HG03432 (cell line): ENCODE measurements at regions not wholly inside any gene's neighbourhood (a gene's known extent, or its start where the extent isn't known, plus 50 kb on each side); places are given as distances from the start of the nearest gene placed in this dataset.
A peak's percentile ranks its signal among the peaks of the same experiment; 100 is the strongest.

Source experiments
- ATAC-seq: cut with Tn5 transposase; IDR thresholded peaks from one replicate; pipeline ENCODE4 v1.9.1; 2021; ENCODE audit warnings: mild to moderate bottlenecking, moderate library complexity; ENCODE audit not compliant: unreplicated experiment

- no peak for ATAC-seq
These were observed 197.1 kb downstream of the NDFIP2 start for GRCh38 chr13:79678100-79678499.

- ATAC-seq, result no peak
These were observed 195.1 kb downstream of the NDFIP2 start for GRCh38 chr13:79675931-79676660.

GRCh38 chr13:79674765-79675515, 194.0 kb downstream of the NDFIP2 start:
- no peak for ATAC-seq

GRCh38 chr13:79673993-79674377, 193.0 kb downstream of the NDFIP2 start:
- ATAC-seq, result no peak

- ATAC-seq, result no peak
These were observed 192.5 kb downstream of the NDFIP2 start for GRCh38 chr13:79673310-79673992.

- ATAC-seq, result no peak
These were observed 190.5 kb downstream of the NDFIP2 start for GRCh38 chr13:79671420-79671819.

GRCh38 chr13:79668201-79668752, 187.3 kb downstream of the NDFIP2 start:
- ATAC-seq, result no peak

GRCh38 chr13:79667771-79668170, 186.8 kb downstream of the NDFIP2 start:
- no peak for ATAC-seq

GRCh38 chr13:79663977-79664636, 183.2 kb downstream of the NDFIP2 start:
- ATAC-seq, result no peak

- ATAC-seq, result no peak
These were observed 182.5 kb downstream of the NDFIP2 start for GRCh38 chr13:79663435-79663834.

- no peak for ATAC-seq
These were observed 181.9 kb downstream of the NDFIP2 start for GRCh38 chr13:79662882-79663281.

- peak; percentile 59 for ATAC-seq
These were observed 179.4 kb downstream of the NDFIP2 start for GRCh38 chr13:79660361-79660760.

- no peak for ATAC-seq
These were observed 178.2 kb downstream of the NDFIP2 start for GRCh38 chr13:79659121-79659521.

- ATAC-seq, result no peak
These were observed 177.5 kb downstream of the NDFIP2 start for GRCh38 chr13:79658333-79658975.

GRCh38 chr13:79655509-79655908, 174.6 kb downstream of the NDFIP2 start:
- no peak for ATAC-seq

- no peak for ATAC-seq
These were observed 173.6 kb downstream of the NDFIP2 start for GRCh38 chr13:79654520-79654919.

GRCh38 chr13:79650688-79651087, 169.7 kb downstream of the NDFIP2 start:
- ATAC-seq, result no peak

- ATAC-seq, result no peak
These were observed 167.2 kb downstream of the NDFIP2 start for GRCh38 chr13:79648191-79648590.

- ATAC-seq, result no peak
These were observed 166.6 kb downstream of the NDFIP2 start for GRCh38 chr13:79647533-79647932.

- ATAC-seq, result no peak
These were observed 165.9 kb downstream of the NDFIP2 start for GRCh38 chr13:79646880-79647279.
